Natural killer cell (primary cell): ENCODE measurements at regions not wholly inside any gene's neighbourhood (a gene's known extent, or its start where the extent isn't known, plus 50 kb on each side); places are given as distances from the start of the nearest gene placed in this dataset.
"Not testable (repeated sequence)": the region's sequence is repeated elsewhere in the genome, so short reads cannot be mapped to it uniquely, and the experiment has no call there.

Source experiments
- ATAC-seq, 3 donors: fragments of 150-1000 bp in 2 of 3; fragments of 200-7000 bp in 1 of 3; cut with Tn5 transposase; 1 replicate in 1 of 3; 2 replicates in 2 of 3; pipeline ENCODE4 v1.10.0; 2021; ENCODE audit warnings: mild to moderate bottlenecking in 2 of 3, moderate library complexity in 2 of 3
- DNase-seq, 2 donors: peaks; one replicate each; pipeline versions ENCODE4 v3.0.0 to v3.0.0-alpha.2; 2013 to 2021; ENCODE audit warnings: mixed read lengths in 1 of 2
- H3K27ac ChIP-seq: one replicate; pipeline ENCODE4 v1.5.1; 2013; ENCODE audit warnings: mild to moderate bottlenecking, low read length
- H3K27me3 ChIP-seq: one replicate; pipeline ENCODE4 v1.6.1; 2013; ENCODE audit warnings: low read length; ENCODE audit not compliant: control insufficient read depth, insufficient read depth
- H3K36me3 ChIP-seq: one replicate; pipeline ENCODE4 v1.6.1; 2013; ENCODE audit warnings: low read length; ENCODE audit not compliant: control insufficient read depth, insufficient read depth
- H3K4me1 ChIP-seq: one replicate; pipeline ENCODE4 v1.6.1; 2013; ENCODE audit warnings: low read length; ENCODE audit not compliant: control insufficient read depth, insufficient read depth
- H3K4me3 ChIP-seq: one replicate; pipeline ENCODE4 v1.5.1; 2013; ENCODE audit warnings: low read length
- H3K9me3 ChIP-seq: one replicate; pipeline ENCODE4 v1.6.1; 2013; ENCODE audit warnings: low read length; ENCODE audit not compliant: control insufficient read depth, insufficient read depth
- H3K27ac Mint-ChIP-seq, 2 donors: one replicate each; pipeline ENCODE4 v1.8.0; 2022; ENCODE audit warnings: mild to moderate bottlenecking in 2 of 2, mixed read lengths in 2 of 2, moderate library complexity in 1 of 2
- H3K27me3 Mint-ChIP-seq, 2 donors: one replicate each; pipeline ENCODE4 v1.8.0; 2022; ENCODE audit warnings: low read depth in 2 of 2, mixed read lengths in 2 of 2
- H3K36me3 Mint-ChIP-seq: one replicate; pipeline ENCODE4 v1.8.0; 2022; ENCODE audit warnings: mixed read lengths
- H3K4me1 Mint-ChIP-seq, 2 donors: one replicate each; pipeline ENCODE4 v1.8.0; 2022; ENCODE audit warnings: mixed read lengths in 2 of 2
- H3K4me3 Mint-ChIP-seq: one replicate; pipeline ENCODE4 v1.8.0; 2022; ENCODE audit warnings: mild to moderate bottlenecking, moderate library complexity, mixed read lengths
- H3K9me3 Mint-ChIP-seq, 2 donors: one replicate each; pipeline ENCODE4 v1.8.0; 2022; ENCODE audit warnings: mixed read lengths in 2 of 2
- WGBS: methylation state at CpG from one replicate; pipeline ENCODE4 v1.1.7; 2013; ENCODE audit warnings: missing lambda C conversion rate; ENCODE audit not compliant: insufficient coverage; 5-methylcytosine and 5-hydroxymethylcytosine counted together
- intact Hi-C: fragments of 100-400 bp; cut with micrococcal nuclease; formaldehyde crosslinking; loops from one replicate; pipeline ENCODE4 v1.14.2; 2022
- TF ChIP-seq, protein P1 (sequence below): fragments of 200-600 bp; IDR thresholded peaks from one replicate; pipeline ENCODE4 v1.8.0; 2022; ENCODE audit warnings: antibody characterized with exemption

DNA sequence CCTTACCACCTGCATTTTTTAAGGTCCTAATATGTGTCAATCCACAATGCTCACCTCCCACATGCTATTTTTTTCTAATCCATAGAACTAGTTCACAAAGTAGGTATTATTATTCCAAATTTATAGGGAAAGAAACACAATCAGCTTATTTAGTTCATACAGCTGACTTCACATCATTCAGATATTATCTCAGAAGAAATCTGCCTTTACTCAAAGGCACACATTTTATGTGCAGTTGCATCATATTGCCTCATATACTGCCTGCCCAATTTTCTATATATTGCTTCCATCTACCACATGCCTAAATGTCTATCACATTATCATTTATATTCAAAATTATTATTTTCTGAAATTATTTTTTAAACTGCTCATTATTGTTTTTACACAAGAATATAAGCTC is 88.7 kb upstream of the LUZP2 start:
- Histone ChIP-seq H3K4me1 (no peaks in the 10 kb centered on the region), H3K36me3 (no peaks in the 10 kb centered on the region), H3K27me3 (no peaks in the 10 kb centered on the region), H3K4me3 (no peak overlapping the region), H3K27ac (no peak overlapping the region), H3K9me3 (no peaks in the 10 kb centered on the region)
- no peak for DNase-seq
- intact Hi-C loops, result loop anchor here (10.0 kb wide), 1 partner anchor 1383 kb away; no protein-coding TSS in a partner anchor
- Mint-ChIP-seq H3K27me3 (no peaks in the 10 kb centered on the region), H3K4me3 (no peak overlapping the region), H3K9me3 (no peaks in the 10 kb centered on the region), H3K27ac (no peak overlapping the region), H3K4me1 (no peaks in the 10 kb centered on the region), H3K36me3 (no peaks in the 10 kb centered on the region)
- TF ChIP-seq, protein P1, sequence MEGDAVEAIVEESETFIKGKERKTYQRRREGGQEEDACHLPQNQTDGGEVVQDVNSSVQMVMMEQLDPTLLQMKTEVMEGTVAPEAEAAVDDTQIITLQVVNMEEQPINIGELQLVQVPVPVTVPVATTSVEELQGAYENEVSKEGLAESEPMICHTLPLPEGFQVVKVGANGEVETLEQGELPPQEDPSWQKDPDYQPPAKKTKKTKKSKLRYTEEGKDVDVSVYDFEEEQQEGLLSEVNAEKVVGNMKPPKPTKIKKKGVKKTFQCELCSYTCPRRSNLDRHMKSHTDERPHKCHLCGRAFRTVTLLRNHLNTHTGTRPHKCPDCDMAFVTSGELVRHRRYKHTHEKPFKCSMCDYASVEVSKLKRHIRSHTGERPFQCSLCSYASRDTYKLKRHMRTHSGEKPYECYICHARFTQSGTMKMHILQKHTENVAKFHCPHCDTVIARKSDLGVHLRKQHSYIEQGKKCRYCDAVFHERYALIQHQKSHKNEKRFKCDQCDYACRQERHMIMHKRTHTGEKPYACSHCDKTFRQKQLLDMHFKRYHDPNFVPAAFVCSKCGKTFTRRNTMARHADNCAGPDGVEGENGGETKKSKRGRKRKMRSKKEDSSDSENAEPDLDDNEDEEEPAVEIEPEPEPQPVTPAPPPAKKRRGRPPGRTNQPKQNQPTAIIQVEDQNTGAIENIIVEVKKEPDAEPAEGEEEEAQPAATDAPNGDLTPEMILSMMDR, result no peak
- ATAC-seq, result no peak

DNA sequence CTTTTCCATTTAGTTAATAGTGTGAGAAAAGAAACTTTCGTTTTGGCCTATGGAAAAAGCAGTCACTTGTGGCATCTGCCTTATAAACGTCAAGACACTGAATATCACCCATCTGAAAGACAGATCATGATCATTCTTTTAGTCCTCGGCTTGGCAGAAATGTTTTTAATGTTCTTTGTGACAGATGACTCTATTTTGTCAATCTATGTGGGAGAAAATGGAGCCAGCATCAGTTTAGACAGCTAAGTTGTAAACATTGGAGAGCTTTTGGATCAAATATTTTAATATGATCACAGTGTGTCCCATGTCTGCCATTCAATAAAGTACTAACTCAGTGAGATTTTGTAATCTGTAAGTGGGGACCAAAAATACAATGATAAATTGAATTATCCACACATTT is 85.1 kb upstream of the LUZP2 start:
- WGBS, result 68% methylated on average over 3 of the region's 3 CpGs
- no peak for ATAC-seq
- H3K27ac Mint-ChIP-seq, result no peak overlapping the region
- Histone ChIP-seq H3K36me3 (no peaks in the 10 kb centered on the region), H3K27me3 (no peaks in the 10 kb centered on the region), H3K9me3 (no peaks in the 10 kb centered on the region), H3K27ac (no peak overlapping the region), H3K4me1 (no peaks in the 10 kb centered on the region), H3K4me3 (no peak overlapping the region)
- TF ChIP-seq, protein P1, result no peak
- intact Hi-C loops, result no loop called here
- no peak for DNase-seq
- peaks cover 2 to 3% of the 10 kb centered on the region in 2 donors for H3K9me3 Mint-ChIP-seq
- no peak overlapping the region for H3K4me3 Mint-ChIP-seq
- no peaks in the 10 kb centered on the region for H3K4me1 Mint-ChIP-seq
- H3K27me3 Mint-ChIP-seq, result no peaks in the 10 kb centered on the region
- H3K36me3 Mint-ChIP-seq, result no peaks in the 10 kb centered on the region

DNA sequence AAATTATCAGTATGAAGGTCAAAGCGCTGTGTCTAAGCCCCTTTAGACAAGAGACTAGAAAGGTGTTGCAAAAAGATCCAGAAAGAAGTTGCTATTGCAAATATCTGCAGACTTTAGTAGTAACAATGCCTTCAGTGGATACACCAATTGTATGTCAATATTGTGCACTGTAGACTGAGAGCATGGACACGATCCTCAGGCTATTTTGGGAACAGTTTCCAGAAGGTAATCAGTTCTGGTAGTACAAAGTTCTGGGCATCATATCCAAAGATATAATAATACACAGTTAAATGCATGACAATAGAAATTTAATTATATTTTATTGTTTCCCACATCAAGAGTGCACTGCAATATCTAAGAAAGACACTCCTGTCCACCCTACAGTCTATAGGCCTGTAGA is 84.1 kb upstream of the LUZP2 start:
- Mint-ChIP-seq H3K27ac (no peak overlapping the region), H3K9me3 (peaks cover 2 to 3% of the 10 kb centered on the region in 2 donors), H3K36me3 (no peaks in the 10 kb centered on the region), H3K4me3 (no peak overlapping the region), H3K27me3 (no peaks in the 10 kb centered on the region), H3K4me1 (no peaks in the 10 kb centered on the region)
- DNase-seq, result no peak
- TF ChIP-seq, protein P1, result no peak
- ATAC-seq, result no peak
- Histone ChIP-seq H3K4me1 (no peaks in the 10 kb centered on the region), H3K36me3 (no peaks in the 10 kb centered on the region), H3K27me3 (no peaks in the 10 kb centered on the region), H3K27ac (no peak overlapping the region), H3K4me3 (no peak overlapping the region), H3K9me3 (no peaks in the 10 kb centered on the region)
- intact Hi-C loops, result no loop called here
- WGBS, result 83% methylated on average over 2 of the region's 2 CpGs

DNA sequence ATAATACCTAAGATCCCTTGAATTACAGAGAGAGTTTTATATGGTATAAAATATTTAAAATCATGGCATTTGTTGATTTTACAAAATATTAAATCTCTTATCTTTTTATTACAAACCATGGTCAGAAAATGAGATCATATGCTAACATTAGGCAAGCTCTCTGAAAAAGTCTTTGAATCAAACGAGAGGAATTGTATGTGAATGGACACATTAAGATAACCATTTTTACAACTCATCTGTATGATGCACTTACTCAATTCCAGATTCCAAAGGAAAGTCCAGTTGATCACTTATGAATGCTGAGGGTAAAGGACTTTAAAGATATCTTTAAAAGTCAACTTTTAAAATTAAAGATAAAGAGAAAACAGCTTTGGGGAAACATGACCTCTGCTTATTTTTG is 83.5 kb upstream of the LUZP2 start:
- peaks cover 2 to 3% of the 10 kb centered on the region in 2 donors for H3K9me3 Mint-ChIP-seq
- TF ChIP-seq, protein P1, result no peak
- H3K4me3 Mint-ChIP-seq, result no peak overlapping the region
- no peak for ATAC-seq
- H3K9me3 ChIP-seq, result no peaks in the 10 kb centered on the region
- 80% methylated on average over 1 of the region's 1 CpG for WGBS
- no peaks in the 10 kb centered on the region for H3K27me3 Mint-ChIP-seq
- H3K27me3 ChIP-seq, result no peaks in the 10 kb centered on the region
- no peaks in the 10 kb centered on the region for H3K36me3 ChIP-seq
- H3K27ac ChIP-seq, result no peak overlapping the region
- no peak for DNase-seq
- no peak overlapping the region for H3K27ac Mint-ChIP-seq
- H3K4me1 ChIP-seq, result no peaks in the 10 kb centered on the region
- no peaks in the 10 kb centered on the region for H3K36me3 Mint-ChIP-seq
- intact Hi-C loops, result no loop called here
- H3K4me1 Mint-ChIP-seq, result no peaks in the 10 kb centered on the region
- no peak overlapping the region for H3K4me3 ChIP-seq

DNA sequence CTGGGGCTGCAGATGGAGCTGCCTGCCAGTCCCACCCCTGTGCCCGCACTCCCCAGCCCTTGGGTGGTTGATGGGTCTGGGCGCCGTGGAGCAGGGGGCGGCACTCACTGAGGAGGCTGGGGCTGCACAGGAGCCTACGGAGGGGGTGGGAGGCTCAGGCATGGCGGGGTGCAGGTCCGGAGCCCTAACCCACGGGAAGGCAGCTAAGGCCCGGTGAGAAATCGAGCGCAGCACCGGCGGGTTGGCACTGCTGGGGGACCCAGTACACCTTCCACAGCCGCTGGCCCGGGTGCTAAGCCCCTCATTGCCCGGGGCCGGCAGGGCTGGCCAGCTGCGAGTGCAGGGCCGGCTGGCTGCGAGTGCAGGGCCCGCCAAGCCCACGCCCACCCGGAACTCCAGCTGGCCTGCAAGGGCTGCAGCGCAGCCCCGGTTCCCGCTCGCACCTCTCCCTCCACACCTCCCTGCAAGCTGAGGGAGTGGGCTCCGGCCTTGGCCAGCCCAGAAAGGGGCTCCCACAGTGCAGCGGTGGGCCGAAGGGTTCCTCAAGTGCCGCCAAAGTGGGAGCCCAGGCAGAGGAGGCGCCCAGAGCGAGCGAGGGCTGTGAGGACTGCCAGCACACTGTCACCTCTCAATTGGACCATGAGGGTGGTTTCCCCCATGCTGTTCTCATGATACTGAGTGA is 80.8 kb upstream of the LUZP2 start:
- H3K4me1 Mint-ChIP-seq, H3K4me3 ChIP-seq, ATAC-seq, H3K36me3 Mint-ChIP-seq, H3K27ac Mint-ChIP-seq, H3K27me3 Mint-ChIP-seq, intact Hi-C loops, H3K27ac ChIP-seq, H3K27me3 ChIP-seq, DNase-seq, H3K4me3 Mint-ChIP-seq, H3K9me3 ChIP-seq, H3K4me1 ChIP-seq, H3K36me3 ChIP-seq, H3K9me3 Mint-ChIP-seq: not testable (repeated sequence)
- WGBS, result 95% methylated on average over 34 of the region's 34 CpGs
